Testis (tissue), 2 donors: ENCODE measurements at regions not wholly inside any gene's neighbourhood (a gene's known extent, or its start where the extent isn't known, plus 50 kb on each side); places are given as distances from the start of the nearest gene placed in this dataset.

ENCODE experiments used
- DNase-seq: peaks from one replicate; pipeline ENCODE4 v3.0.0-alpha.2; 2019
- H3K27ac ChIP-seq, 2 donors: fragments of 200-600 bp; sonication (generic); one replicate each; pipeline ENCODE4 v1.5.1; 2019
- H3K27me3 ChIP-seq: fragments of 200-600 bp; sonication (generic); one replicate; pipeline ENCODE4 v1.5.1; 2019
- H3K36me3 ChIP-seq: fragments of 200-600 bp; sonication (generic); one replicate; pipeline ENCODE4 v1.5.1; 2017; ENCODE audit warnings: low read depth; ENCODE audit errors: missing control alignments
- H3K4me1 ChIP-seq: fragments of 200-600 bp; sonication (generic); one replicate; pipeline ENCODE4 v1.5.1; 2019
- H3K4me3 ChIP-seq, 2 donors: fragments of 200-600 bp; sonication (generic); one replicate each; pipeline ENCODE4 v1.5.1; 2017 to 2019
- H3K9me3 ChIP-seq: fragments of 200-600 bp; sonication (generic); one replicate; pipeline ENCODE4 v1.5.1; 2017
- CTCF ChIP-seq, 3 experiments: fragments of 450-650 bp in 2 of 3; fragments of 200-600 bp in 1 of 3; sonication (generic) in 1 of 3; IDR thresholded peaks; one replicate each; pipeline ENCODE4 v1.5.1; 2016 to 2019; ENCODE audit warnings: antibody characterized with exemption in 3 of 3, mild to moderate bottlenecking in 2 of 3, moderate library complexity in 1 of 3
- POLR2A ChIP-seq: fragments of 450-650 bp; IDR thresholded peaks from one replicate; pipeline ENCODE4 v1.6.1; 2017; ENCODE audit warnings: antibody characterized with exemption, mild to moderate bottlenecking, moderate library complexity
- WGBS, 2 donors: methylation state at CpG; one replicate each; pipeline ENCODE4 v1.1.5; 2018; 5-methylcytosine and 5-hydroxymethylcytosine counted together
- intact Hi-C: fragments of 100-400 bp; cut with DNase I; formaldehyde crosslinking; loops from one replicate; pipeline ENCODE4 v1.15.1; 2023; ENCODE audit warnings: low total_unique reads

GRCh38 chr13:65727070-65727469 is 1503.1 kb downstream of the PCDH9 start:
- WGBS, 2 donors: 86 to 89% methylated on average over 4 of the region's 4 CpGs
- Histone ChIP-seq H3K4me1 (no peaks in the 10 kb centered on the region), H3K27me3 (no peaks in the 10 kb centered on the region), H3K9me3 (no peaks in the 10 kb centered on the region), H3K27ac (no peak overlapping the region), H3K36me3 (no peaks in the 10 kb centered on the region), H3K4me3 (no peak overlapping the region)
- TF ChIP-seq POLR2A (no peak), CTCF (IDR thresholded peaks at IDR 0.05) (no peak)
- DNase-seq: no peak
- intact Hi-C loops: no loop called here

GRCh38 chr13:65725006-65725405 is 1505.1 kb downstream of the PCDH9 start:
- Histone ChIP-seq H3K27me3 (no peaks in the 10 kb centered on the region), H3K4me3 (no peak overlapping the region), H3K36me3 (no peaks in the 10 kb centered on the region), H3K4me1 (no peaks in the 10 kb centered on the region), H3K27ac (no peak overlapping the region), H3K9me3 (no peaks in the 10 kb centered on the region)
- intact Hi-C loops: no loop called here
- TF ChIP-seq CTCF (IDR thresholded peaks at IDR 0.05): no peak
- TF ChIP-seq POLR2A: no peak
- 58 to 60% methylated on average over 3 of the region's 3 CpGs for WGBS, 2 donors
- DNase-seq: no peak

GRCh38 chr13:65724226-65724625 is 1505.9 kb downstream of the PCDH9 start:
- H3K9me3 ChIP-seq: no peaks in the 10 kb centered on the region
- H3K27me3 ChIP-seq: no peaks in the 10 kb centered on the region
- H3K4me3 ChIP-seq: no peak overlapping the region
- H3K4me1 ChIP-seq: no peaks in the 10 kb centered on the region
- DNase-seq: no peak
- H3K36me3 ChIP-seq: no peaks in the 10 kb centered on the region
- TF ChIP-seq CTCF (IDR thresholded peaks at IDR 0.05) (no peak), POLR2A (no peak)
- no peak overlapping the region for H3K27ac ChIP-seq
- intact Hi-C loops: no loop called here
- WGBS, 2 donors: 71 to 72% methylated on average over 4 of the region's 4 CpGs

- intact Hi-C loops: no loop called here
These were observed 1507.6 kb downstream of the PCDH9 start for GRCh38 chr13:65722506-65722905.

More at GRCh38 chr13:65722506-65722905, 1507.6 kb downstream of the PCDH9 start:
- 76 to 82% methylated on average over 6 of the region's 6 CpGs for WGBS, 2 donors
- no peak for DNase-seq
- Histone ChIP-seq H3K36me3 (no peaks in the 10 kb centered on the region), H3K4me3 (no peak overlapping the region), H3K4me1 (no peaks in the 10 kb centered on the region), H3K9me3 (no peaks in the 10 kb centered on the region), H3K27me3 (no peaks in the 10 kb centered on the region), H3K27ac (no peak overlapping the region)
- TF ChIP-seq CTCF (IDR thresholded peaks at IDR 0.05) (no peak), POLR2A (no peak)
